Natural killer cell (primary cell): ENCODE measurements at regions not wholly inside any gene's neighbourhood (a gene's known extent, or its start where the extent isn't known, plus 50 kb on each side); places are given as distances from the start of the nearest gene placed in this dataset.

Source experiments
- ATAC-seq, 3 donors: fragments of 150-1000 bp in 2 of 3; fragments of 200-7000 bp in 1 of 3; cut with Tn5 transposase; 1 replicate in 1 of 3; 2 replicates in 2 of 3; pipeline ENCODE4 v1.10.0; 2021; ENCODE audit warnings: mild to moderate bottlenecking in 2 of 3, moderate library complexity in 2 of 3
- DNase-seq, 2 donors: peaks; one replicate each; pipeline versions ENCODE4 v3.0.0 to v3.0.0-alpha.2; 2013 to 2021; ENCODE audit warnings: mixed read lengths in 1 of 2
- H3K27ac ChIP-seq: one replicate; pipeline ENCODE4 v1.5.1; 2013; ENCODE audit warnings: mild to moderate bottlenecking, low read length
- H3K27me3 ChIP-seq: one replicate; pipeline ENCODE4 v1.6.1; 2013; ENCODE audit warnings: low read length; ENCODE audit not compliant: control insufficient read depth, insufficient read depth
- H3K36me3 ChIP-seq: one replicate; pipeline ENCODE4 v1.6.1; 2013; ENCODE audit warnings: low read length; ENCODE audit not compliant: control insufficient read depth, insufficient read depth
- H3K4me1 ChIP-seq: one replicate; pipeline ENCODE4 v1.6.1; 2013; ENCODE audit warnings: low read length; ENCODE audit not compliant: control insufficient read depth, insufficient read depth
- H3K4me3 ChIP-seq: one replicate; pipeline ENCODE4 v1.5.1; 2013; ENCODE audit warnings: low read length
- H3K9me3 ChIP-seq: one replicate; pipeline ENCODE4 v1.6.1; 2013; ENCODE audit warnings: low read length; ENCODE audit not compliant: control insufficient read depth, insufficient read depth
- H3K27ac Mint-ChIP-seq, 2 donors: one replicate each; pipeline ENCODE4 v1.8.0; 2022; ENCODE audit warnings: mild to moderate bottlenecking in 2 of 2, mixed read lengths in 2 of 2, moderate library complexity in 1 of 2
- H3K27me3 Mint-ChIP-seq, 2 donors: one replicate each; pipeline ENCODE4 v1.8.0; 2022; ENCODE audit warnings: low read depth in 2 of 2, mixed read lengths in 2 of 2
- H3K36me3 Mint-ChIP-seq: one replicate; pipeline ENCODE4 v1.8.0; 2022; ENCODE audit warnings: mixed read lengths
- H3K4me1 Mint-ChIP-seq, 2 donors: one replicate each; pipeline ENCODE4 v1.8.0; 2022; ENCODE audit warnings: mixed read lengths in 2 of 2
- H3K4me3 Mint-ChIP-seq: one replicate; pipeline ENCODE4 v1.8.0; 2022; ENCODE audit warnings: mild to moderate bottlenecking, moderate library complexity, mixed read lengths
- H3K9me3 Mint-ChIP-seq, 2 donors: one replicate each; pipeline ENCODE4 v1.8.0; 2022; ENCODE audit warnings: mixed read lengths in 2 of 2
- CTCF ChIP-seq: fragments of 200-600 bp; IDR thresholded peaks from one replicate; pipeline ENCODE4 v1.8.0; 2022; ENCODE audit warnings: antibody characterized with exemption
- WGBS: methylation state at CpG from one replicate; pipeline ENCODE4 v1.1.7; 2013; ENCODE audit warnings: missing lambda C conversion rate; ENCODE audit not compliant: insufficient coverage; 5-methylcytosine and 5-hydroxymethylcytosine counted together
- intact Hi-C: fragments of 100-400 bp; cut with micrococcal nuclease; formaldehyde crosslinking; loops from one replicate; pipeline ENCODE4 v1.14.2; 2022

- TF ChIP-seq CTCF: no peak
- no peaks in the 10 kb centered on the region for H3K4me1 ChIP-seq
- no peak for ATAC-seq
- 76% methylated on average over 3 of the region's 3 CpGs for WGBS
- Mint-ChIP-seq H3K27me3 (no peaks in the 10 kb centered on the region), H3K36me3 (no peaks in the 10 kb centered on the region), H3K27ac (no peak overlapping the region), H3K9me3 (no peaks in the 10 kb centered on the region), H3K4me3 (no peak overlapping the region), H3K4me1 (no peaks in the 10 kb centered on the region)
- no peak for DNase-seq
- intact Hi-C loops: no loop called here
- H3K27me3 ChIP-seq: no peaks in the 10 kb centered on the region
- no peaks in the 10 kb centered on the region for H3K36me3 ChIP-seq
- no peak overlapping the region for H3K27ac ChIP-seq
- no peaks in the 10 kb centered on the region for H3K9me3 ChIP-seq
- no peak overlapping the region for H3K4me3 ChIP-seq
Measured at GRCh38 chr11:127596433-127596832, 595.9 kb upstream of the KIRREL3 start.

GRCh38 chr11:127592371-127592770, 591.8 kb upstream of the KIRREL3 start:
- intact Hi-C loops: no loop called here
- 82% methylated on average over 1 of the region's 1 CpG for WGBS
- H3K4me3 Mint-ChIP-seq: no peak overlapping the region

GRCh38 chr11:127590314-127590713, 589.7 kb upstream of the KIRREL3 start:
- Histone ChIP-seq H3K36me3 (no peaks in the 10 kb centered on the region), H3K27me3 (no peaks in the 10 kb centered on the region), H3K27ac (no peak overlapping the region), H3K4me3 (no peak overlapping the region), H3K9me3 (no peaks in the 10 kb centered on the region), H3K4me1 (no peaks in the 10 kb centered on the region)
- H3K27ac Mint-ChIP-seq: no peak overlapping the region
- H3K36me3 Mint-ChIP-seq: no peaks in the 10 kb centered on the region
- WGBS: no CpG with 5 or more reads among the region's 1 CpG
- no peaks in the 10 kb centered on the region for H3K4me1 Mint-ChIP-seq
- TF ChIP-seq CTCF: no peak
- ATAC-seq: no peak
- DNase-seq: no peak
- no peak overlapping the region for H3K4me3 Mint-ChIP-seq
- intact Hi-C loops: no loop called here
- H3K27me3 Mint-ChIP-seq: peaks cover 0 to 3% of the 10 kb centered on the region in 2 donors
- H3K9me3 Mint-ChIP-seq: peaks cover 0 to 2% of the 10 kb centered on the region in 2 donors

More at GRCh38 chr11:127592371-127592770, 591.8 kb upstream of the KIRREL3 start:
- Mint-ChIP-seq H3K36me3 (no peaks in the 10 kb centered on the region), H3K27me3 (peaks cover 0 to 3% of the 10 kb centered on the region in 2 donors), H3K27ac (no peak overlapping the region), H3K4me1 (no peaks in the 10 kb centered on the region), H3K9me3 (no peaks in the 10 kb centered on the region)
- no peak overlapping the region for H3K27ac ChIP-seq
- H3K4me1 ChIP-seq: no peaks in the 10 kb centered on the region
- no peaks in the 10 kb centered on the region for H3K9me3 ChIP-seq
- H3K4me3 ChIP-seq: no peak overlapping the region
- H3K36me3 ChIP-seq: no peaks in the 10 kb centered on the region
- no peak for TF ChIP-seq CTCF
- H3K27me3 ChIP-seq: no peaks in the 10 kb centered on the region
- no peak for ATAC-seq
- no peak for DNase-seq

GRCh38 chr11:127588431-127588830, 587.9 kb upstream of the KIRREL3 start:
- 86% methylated on average over 5 of the region's 5 CpGs for WGBS
- TF ChIP-seq CTCF: no peak
- intact Hi-C loops: no loop called here
- no peaks in the 10 kb centered on the region for H3K4me1 Mint-ChIP-seq
- H3K4me3 Mint-ChIP-seq: no peak overlapping the region
- Histone ChIP-seq H3K36me3 (no peaks in the 10 kb centered on the region), H3K27ac (no peak overlapping the region), H3K4me3 (no peak overlapping the region), H3K27me3 (no peaks in the 10 kb centered on the region), H3K4me1 (no peaks in the 10 kb centered on the region), H3K9me3 (no peaks in the 10 kb centered on the region)
- H3K9me3 Mint-ChIP-seq: peaks cover 0 to 2% of the 10 kb centered on the region in 2 donors
- H3K27ac Mint-ChIP-seq: no peak overlapping the region
- DNase-seq (no peak), ATAC-seq (no peak)
- no peaks in the 10 kb centered on the region for H3K36me3 Mint-ChIP-seq
- peaks cover 0 to 3% of the 10 kb centered on the region in 2 donors for H3K27me3 Mint-ChIP-seq
